ENCODE measurements at regions not wholly inside any gene's neighbourhood (a gene's known extent, or its start where the extent isn't known, plus 50 kb on each side); places are given as distances from the start of the nearest gene placed in this dataset.
"Not testable (repeated sequence)": the region's sequence is repeated elsewhere in the genome, so short reads cannot be mapped to it uniquely, and the experiment has no call there.

DNA sequence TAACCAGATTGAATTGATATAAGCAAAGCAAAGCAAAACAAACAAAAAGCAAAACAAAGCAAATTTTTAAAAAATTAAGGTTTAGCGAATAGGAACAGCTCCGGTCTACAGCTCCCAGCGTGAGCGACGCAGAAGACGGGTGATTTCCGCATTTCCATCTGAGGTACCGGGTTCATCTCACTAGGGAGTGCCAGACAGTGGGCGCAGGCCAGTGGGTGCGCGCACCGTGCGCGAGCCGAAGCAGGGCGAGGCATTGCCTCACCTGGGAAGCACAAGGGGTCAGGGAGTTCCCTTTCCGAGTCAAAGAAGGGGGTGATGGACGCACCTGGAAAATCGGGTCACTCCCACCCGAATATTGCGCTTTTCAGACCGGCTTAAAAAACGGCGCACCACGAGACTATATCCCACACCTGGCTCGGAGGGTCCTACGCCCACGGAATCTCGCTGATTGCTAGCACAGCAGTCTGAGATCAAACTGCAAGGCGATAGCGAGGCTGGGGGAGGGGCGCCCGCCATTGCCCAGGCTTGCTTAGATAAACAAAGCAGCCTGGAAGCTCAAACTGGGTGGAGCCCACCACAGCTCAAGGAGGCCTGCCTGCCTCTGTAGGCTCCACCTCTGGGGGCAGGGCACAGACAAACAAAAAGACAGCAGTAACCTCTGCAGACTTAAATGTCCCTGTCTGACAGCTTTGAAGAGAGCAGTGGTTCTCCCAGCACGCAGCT, 170.3 kb downstream of the MCHR2 start:
- TF ChIP-seq ZNF274 (IDR thresholded peaks at IDR 0.05; ENCODE audit: low read depth, low read length); SUZ12 (IDR thresholded peaks at IDR 0.05; ENCODE audit: extremely low read depth, insufficient read depth, insufficient read length): not testable (repeated sequence)
